ENCODE measurements at regions not wholly inside any gene's neighbourhood (a gene's known extent, or its start where the extent isn't known, plus 50 kb on each side); places are given as distances from the start of the nearest gene placed in this dataset.

DNA sequence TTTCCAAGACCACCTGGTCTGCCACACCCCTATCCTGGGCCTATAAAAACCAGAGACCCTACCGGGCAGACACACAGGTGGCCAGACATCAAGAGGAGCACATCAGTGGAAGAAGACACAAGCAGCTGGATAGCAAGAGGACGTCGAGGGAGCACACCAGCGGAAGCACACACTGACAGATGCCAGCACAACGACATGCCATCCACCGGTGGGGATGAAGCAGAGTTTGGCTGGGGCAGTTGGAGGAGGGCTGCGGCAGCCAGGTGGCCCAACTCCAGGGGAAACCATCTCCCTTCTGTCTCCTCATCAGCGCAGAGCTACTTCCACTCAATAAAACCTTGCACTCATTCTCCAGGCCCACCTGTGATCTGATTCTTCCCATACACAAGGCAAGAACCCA, 200.6 kb downstream of the PCDH17 start (continued):
- TF ChIP-seq, protein P1, sequence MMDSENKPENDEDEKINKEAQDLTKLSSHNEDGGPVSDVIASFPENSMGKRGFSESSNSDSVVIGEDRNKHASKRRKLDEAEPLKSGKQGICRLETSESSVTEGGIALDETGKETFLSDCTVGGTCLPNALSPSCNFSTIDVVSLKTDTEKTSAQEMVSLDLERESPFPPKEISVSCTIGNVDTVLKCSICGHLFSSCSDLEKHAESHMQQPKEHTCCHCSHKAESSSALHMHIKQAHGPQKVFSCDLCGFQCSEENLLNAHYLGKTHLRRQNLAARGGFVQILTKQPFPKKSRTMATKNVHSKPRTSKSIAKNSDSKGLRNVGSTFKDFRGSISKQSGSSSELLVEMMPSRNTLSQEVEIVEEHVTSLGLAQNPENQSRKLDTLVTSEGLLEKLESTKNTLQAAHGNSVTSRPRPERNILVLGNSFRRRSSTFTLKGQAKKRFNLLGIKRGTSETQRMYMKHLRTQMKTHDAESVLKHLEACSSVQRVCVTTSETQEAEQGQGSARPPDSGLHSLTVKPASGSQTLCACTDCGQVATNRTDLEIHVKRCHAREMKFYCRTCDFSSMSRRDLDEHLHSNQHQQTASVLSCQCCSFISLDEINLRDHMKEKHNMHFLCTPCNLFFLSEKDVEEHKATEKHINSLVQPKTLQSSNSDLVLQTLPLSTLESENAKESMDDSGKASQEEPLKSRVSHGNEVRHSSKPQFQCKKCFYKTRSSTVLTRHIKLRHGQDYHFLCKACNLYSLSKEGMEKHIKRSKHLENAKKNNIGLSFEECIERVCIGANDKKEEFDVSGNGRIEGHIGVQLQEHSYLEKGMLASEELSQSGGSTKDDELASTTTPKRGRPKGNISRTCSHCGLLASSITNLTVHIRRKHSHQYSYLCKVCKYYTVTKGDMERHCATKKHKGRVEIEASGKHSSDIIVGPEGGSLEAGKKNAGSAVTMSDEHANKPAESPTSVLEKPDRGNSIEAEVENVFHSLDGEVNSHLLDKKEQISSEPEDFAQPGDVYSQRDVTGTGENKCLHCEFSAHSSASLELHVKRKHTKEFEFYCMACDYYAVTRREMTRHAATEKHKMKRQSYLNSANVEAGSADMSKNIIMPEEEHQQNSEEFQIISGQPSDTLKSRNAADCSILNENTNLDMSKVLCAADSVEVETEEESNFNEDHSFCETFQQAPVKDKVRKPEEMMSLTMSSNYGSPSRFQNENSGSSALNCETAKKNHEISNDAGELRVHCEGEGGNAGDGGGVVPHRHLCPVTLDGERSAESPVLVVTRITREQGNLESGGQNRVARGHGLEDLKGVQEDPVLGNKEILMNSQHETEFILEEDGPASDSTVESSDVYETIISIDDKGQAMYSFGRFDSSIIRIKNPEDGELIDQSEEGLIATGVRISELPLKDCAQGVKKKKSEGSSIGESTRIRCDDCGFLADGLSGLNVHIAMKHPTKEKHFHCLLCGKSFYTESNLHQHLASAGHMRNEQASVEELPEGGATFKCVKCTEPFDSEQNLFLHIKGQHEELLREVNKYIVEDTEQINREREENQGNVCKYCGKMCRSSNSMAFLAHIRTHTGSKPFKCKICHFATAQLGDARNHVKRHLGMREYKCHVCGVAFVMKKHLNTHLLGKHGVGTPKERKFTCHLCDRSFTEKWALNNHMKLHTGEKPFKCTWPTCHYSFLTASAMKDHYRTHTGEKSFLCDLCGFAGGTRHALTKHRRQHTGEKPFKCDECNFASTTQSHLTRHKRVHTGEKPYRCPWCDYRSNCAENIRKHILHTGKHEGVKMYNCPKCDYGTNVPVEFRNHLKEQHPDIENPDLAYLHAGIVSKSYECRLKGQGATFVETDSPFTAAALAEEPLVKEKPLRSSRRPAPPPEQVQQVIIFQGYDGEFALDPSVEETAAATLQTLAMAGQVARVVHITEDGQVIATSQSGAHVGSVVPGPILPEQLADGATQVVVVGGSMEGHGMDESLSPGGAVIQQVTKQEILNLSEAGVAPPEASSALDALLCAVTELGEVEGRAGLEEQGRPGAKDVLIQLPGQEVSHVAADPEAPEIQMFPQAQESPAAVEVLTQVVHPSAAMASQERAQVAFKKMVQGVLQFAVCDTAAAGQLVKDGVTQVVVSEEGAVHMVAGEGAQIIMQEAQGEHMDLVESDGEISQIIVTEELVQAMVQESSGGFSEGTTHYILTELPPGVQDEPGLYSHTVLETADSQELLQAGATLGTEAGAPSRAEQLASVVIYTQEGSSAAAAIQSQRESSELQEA (CRISPR knock-in tag; IDR thresholded peaks at IDR 0.05; ENCODE audit: not compliant biosample characterization) = no peak
- TF ChIP-seq, protein P2, sequence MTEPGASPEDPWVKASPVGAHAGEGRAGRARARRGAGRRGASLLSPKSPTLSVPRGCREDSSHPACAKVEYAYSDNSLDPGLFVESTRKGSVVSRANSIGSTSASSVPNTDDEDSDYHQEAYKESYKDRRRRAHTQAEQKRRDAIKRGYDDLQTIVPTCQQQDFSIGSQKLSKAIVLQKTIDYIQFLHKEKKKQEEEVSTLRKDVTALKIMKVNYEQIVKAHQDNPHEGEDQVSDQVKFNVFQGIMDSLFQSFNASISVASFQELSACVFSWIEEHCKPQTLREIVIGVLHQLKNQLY (CRISPR knock-in tag; IDR thresholded peaks at IDR 0.05) = no peak

DNA sequence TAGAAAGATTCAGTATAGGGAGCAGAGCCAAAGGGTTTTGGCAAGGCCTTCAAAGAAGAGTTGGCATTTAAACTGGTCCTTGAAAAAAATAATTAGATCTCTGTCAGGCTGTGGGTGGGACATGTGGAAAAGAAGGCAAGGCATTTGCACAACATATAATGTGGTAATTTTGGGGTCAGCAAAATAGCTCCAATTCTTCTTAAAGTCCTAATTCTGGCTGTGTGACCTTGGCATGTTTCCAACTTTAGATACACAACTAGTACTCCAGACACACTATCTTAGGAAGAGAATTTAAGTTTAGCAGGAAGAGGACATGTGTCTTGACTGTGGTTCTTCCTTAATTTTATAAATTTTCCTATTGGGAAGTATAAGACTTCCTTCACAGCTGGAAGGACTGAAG, 206.3 kb downstream of the PCDH17 start:
- Histone ChIP-seq H3K27ac (ENCODE audit: extremely low read length, insufficient read depth, low read length) (no peak overlapping the region), H4K20me1 (ENCODE audit: insufficient read depth, low read length) (no peaks in the 10 kb centered on the region), H3K4me3 (replicated peaks in 1 of 3; ENCODE audit: insufficient read depth in 1 of 3, low read depth in 2 of 3, low read length in 3 of 3) (no peak overlapping the region), H3K9ac (ENCODE audit: insufficient read depth, low read depth, low read length) (no peak overlapping the region), H3K27me3 (ENCODE audit: control insufficient read depth in 1 of 2, insufficient read depth in 2 of 2, low read length in 2 of 2) (no peaks in the 10 kb centered on the region), H3K36me3 (replicated peaks in 1 of 2; ENCODE audit: control insufficient read depth in 1 of 2, insufficient read depth in 2 of 2, low read length in 2 of 2) (no peaks in the 10 kb centered on the region), H3K4me1 (ENCODE audit: insufficient read depth, low read length) (no peaks in the 10 kb centered on the region), H3K4me2 (ENCODE audit: low read depth, low read length) (no peak overlapping the region), H3K9me3 (ENCODE audit: low read length) (peaks cover 75% of the 10 kb centered on the region), H3K79me2 (ENCODE audit: insufficient read depth, low read length) (no peaks in the 10 kb centered on the region), H2AFZ (ENCODE audit: low read length) (no peak overlapping the region)
- ATAC-seq = no peak
- ChIA-PET CTCF (ENCODE audit: low intra/inter-chr PET ratio, low total read pairs) (no interaction called here), POLR2A (no interaction called here)
- intact Hi-C loops (cut with micrococcal nuclease; ENCODE audit: unreplicated experiment) = no loop called here
- no peak for FAIRE-seq
- in situ Hi-C loops (cut with HindIII; ENCODE audit: extremely low pct_ligation_motif_present, low pct_unique_long_range_greater_than_20kb) = no loop called here
- no TSS peak for BruUV-seq (replicated peaks)
- DNase-seq (ENCODE audit: low spot score) = no peak
- no peak for TF ChIP-seq HDAC2 (CRISPR knock-in tag; IDR thresholded peaks at IDR 0.05)
- TF ChIP-seq ZNF547 (CRISPR knock-in tag; IDR thresholded peaks at IDR 0.05) = no peak
- no peak for TF ChIP-seq BHLHE40 (IDR thresholded peaks at IDR 0.05; ENCODE audit: low read length)

All from HepG2 (cell line).